ENCODE measurements at regions not wholly inside any gene's neighbourhood (a gene's known extent, or its start where the extent isn't known, plus 50 kb on each side); places are given as distances from the start of the nearest gene placed in this dataset.
"Not testable (repeated sequence)": the region's sequence is repeated elsewhere in the genome, so short reads cannot be mapped to it uniquely, and the experiment has no call there.

DNA sequence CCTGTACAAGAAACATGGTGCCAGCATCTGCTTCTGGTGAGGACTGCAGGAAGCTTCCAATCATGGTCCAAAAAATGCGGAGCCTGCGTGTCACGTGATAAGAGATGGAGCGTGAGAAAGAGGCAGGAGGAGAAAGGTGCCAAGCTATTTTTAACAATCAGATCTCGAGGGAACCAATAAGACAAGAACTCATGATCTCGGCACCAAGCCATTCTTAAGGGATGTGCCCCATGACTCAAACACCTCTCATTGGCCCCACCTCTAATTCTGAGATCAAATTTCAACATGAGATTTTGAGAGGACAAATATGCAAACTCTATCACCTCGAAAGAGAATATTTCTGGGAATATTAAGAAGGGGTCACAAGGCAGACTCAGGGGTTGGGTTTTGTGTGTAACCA is 107.2 kb downstream of the PYDC2 start:
- no peak overlapping the region for H3K27ac ChIP-seq (replicated peaks)
- TF ChIP-seq SPI1 (IDR thresholded peaks at IDR 0.05; ENCODE audit: borderline replicate concordance, low read depth) (no peak), GABPA (IDR thresholded peaks at IDR 0.05; ENCODE audit: low read depth) (no peak), POLR2AphosphoS5 (IDR thresholded peaks at IDR 0.05; ENCODE audit: low read depth) (no peak)
- TF ChIP-seq, protein P1, sequence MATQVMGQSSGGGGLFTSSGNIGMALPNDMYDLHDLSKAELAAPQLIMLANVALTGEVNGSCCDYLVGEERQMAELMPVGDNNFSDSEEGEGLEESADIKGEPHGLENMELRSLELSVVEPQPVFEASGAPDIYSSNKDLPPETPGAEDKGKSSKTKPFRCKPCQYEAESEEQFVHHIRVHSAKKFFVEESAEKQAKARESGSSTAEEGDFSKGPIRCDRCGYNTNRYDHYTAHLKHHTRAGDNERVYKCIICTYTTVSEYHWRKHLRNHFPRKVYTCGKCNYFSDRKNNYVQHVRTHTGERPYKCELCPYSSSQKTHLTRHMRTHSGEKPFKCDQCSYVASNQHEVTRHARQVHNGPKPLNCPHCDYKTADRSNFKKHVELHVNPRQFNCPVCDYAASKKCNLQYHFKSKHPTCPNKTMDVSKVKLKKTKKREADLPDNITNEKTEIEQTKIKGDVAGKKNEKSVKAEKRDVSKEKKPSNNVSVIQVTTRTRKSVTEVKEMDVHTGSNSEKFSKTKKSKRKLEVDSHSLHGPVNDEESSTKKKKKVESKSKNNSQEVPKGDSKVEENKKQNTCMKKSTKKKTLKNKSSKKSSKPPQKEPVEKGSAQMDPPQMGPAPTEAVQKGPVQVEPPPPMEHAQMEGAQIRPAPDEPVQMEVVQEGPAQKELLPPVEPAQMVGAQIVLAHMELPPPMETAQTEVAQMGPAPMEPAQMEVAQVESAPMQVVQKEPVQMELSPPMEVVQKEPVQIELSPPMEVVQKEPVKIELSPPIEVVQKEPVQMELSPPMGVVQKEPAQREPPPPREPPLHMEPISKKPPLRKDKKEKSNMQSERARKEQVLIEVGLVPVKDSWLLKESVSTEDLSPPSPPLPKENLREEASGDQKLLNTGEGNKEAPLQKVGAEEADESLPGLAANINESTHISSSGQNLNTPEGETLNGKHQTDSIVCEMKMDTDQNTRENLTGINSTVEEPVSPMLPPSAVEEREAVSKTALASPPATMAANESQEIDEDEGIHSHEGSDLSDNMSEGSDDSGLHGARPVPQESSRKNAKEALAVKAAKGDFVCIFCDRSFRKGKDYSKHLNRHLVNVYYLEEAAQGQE (IDR thresholded peaks at IDR 0.05; ENCODE audit: insufficient replicate concordance, low read depth) = no peak
- TF ChIP-seq, protein P2, sequence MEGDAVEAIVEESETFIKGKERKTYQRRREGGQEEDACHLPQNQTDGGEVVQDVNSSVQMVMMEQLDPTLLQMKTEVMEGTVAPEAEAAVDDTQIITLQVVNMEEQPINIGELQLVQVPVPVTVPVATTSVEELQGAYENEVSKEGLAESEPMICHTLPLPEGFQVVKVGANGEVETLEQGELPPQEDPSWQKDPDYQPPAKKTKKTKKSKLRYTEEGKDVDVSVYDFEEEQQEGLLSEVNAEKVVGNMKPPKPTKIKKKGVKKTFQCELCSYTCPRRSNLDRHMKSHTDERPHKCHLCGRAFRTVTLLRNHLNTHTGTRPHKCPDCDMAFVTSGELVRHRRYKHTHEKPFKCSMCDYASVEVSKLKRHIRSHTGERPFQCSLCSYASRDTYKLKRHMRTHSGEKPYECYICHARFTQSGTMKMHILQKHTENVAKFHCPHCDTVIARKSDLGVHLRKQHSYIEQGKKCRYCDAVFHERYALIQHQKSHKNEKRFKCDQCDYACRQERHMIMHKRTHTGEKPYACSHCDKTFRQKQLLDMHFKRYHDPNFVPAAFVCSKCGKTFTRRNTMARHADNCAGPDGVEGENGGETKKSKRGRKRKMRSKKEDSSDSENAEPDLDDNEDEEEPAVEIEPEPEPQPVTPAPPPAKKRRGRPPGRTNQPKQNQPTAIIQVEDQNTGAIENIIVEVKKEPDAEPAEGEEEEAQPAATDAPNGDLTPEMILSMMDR (IDR thresholded peaks at IDR 0.05; ENCODE audit: insufficient read depth, low read length) = no peak
- H3K4me3 ChIP-seq (replicated peaks; ENCODE audit: insufficient read depth, low read length) = no peak overlapping the region
- DNase-seq (ENCODE audit: low read depth in 1 of 2, low spot score in 1 of 2) = no peak
- H3K27me3 ChIP-seq (ENCODE audit: insufficient read depth, poor library complexity, severe bottlenecking) = no peaks in the 10 kb centered on the region

DNA sequence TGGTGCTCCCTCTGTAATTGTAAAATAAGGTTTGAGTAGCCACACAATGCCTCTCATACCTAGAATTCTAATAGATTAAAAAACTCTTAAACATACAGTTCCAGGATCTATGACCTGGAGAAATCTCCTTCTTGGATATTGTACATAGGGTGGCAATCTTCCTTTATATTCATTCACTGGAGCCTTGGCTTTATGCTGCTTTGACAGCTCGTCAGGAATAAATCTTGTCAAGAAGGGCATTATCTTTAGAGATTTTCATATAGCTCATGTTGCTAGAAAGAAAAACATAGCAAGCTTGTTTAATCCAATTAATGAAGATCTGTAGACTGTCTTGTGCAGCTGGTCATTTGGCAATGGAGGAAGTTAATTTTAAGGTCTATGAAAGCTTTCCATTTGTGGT is 131.1 kb downstream of the PYDC2 start:
- DNase-seq (ENCODE audit: low read depth in 1 of 2, low spot score in 1 of 2) = no peak
- H3K4me3 ChIP-seq (replicated peaks; ENCODE audit: insufficient read depth, low read length) = no peak overlapping the region
- TF ChIP-seq POLR2AphosphoS5 (IDR thresholded peaks at IDR 0.05; ENCODE audit: low read depth) (no peak), GABPA (IDR thresholded peaks at IDR 0.05; ENCODE audit: low read depth) (no peak), SPI1 (IDR thresholded peaks at IDR 0.05; ENCODE audit: borderline replicate concordance, low read depth) (no peak)
- TF ChIP-seq, protein P2 (IDR thresholded peaks at IDR 0.05; ENCODE audit: insufficient read depth, low read length) = no peak
- TF ChIP-seq, protein P1 (IDR thresholded peaks at IDR 0.05; ENCODE audit: insufficient replicate concordance, low read depth) = no peak
- no peak overlapping the region for H3K27ac ChIP-seq (replicated peaks)
- no peaks in the 10 kb centered on the region for H3K27me3 ChIP-seq (ENCODE audit: insufficient read depth, poor library complexity, severe bottlenecking)

DNA sequence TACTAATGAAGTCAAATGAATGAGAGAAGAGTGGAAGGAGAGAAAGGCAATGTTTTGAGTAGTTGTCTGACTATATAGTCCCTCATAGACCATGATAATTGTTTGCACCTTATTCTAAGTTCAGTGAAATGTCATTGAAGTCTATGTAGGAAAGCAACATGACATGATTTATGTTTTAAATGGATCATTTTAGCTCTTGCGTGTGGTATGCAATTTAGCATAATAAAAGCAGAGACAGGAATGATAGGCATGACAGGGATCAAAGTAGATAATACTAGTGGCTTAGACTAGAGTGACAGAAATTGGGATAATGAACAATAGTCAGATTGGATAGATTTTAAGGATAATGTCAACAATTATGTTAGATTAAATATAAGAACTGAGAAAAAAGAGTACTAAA is 132.5 kb downstream of the PYDC2 start:
- H3K27me3 ChIP-seq (ENCODE audit: insufficient read depth, poor library complexity, severe bottlenecking) = no peaks in the 10 kb centered on the region
- H3K4me3 ChIP-seq (replicated peaks; ENCODE audit: insufficient read depth, low read length) = no peak overlapping the region
- TF ChIP-seq POLR2AphosphoS5 (IDR thresholded peaks at IDR 0.05; ENCODE audit: low read depth) = no peak
- TF ChIP-seq, protein P2 (IDR thresholded peaks at IDR 0.05; ENCODE audit: insufficient read depth, low read length) = no peak
- no peak for TF ChIP-seq GABPA (IDR thresholded peaks at IDR 0.05; ENCODE audit: low read depth)
- TF ChIP-seq, protein P1 (IDR thresholded peaks at IDR 0.05; ENCODE audit: insufficient replicate concordance, low read depth) = no peak
- TF ChIP-seq SPI1 (IDR thresholded peaks at IDR 0.05; ENCODE audit: borderline replicate concordance, low read depth) = no peak
- DNase-seq (ENCODE audit: low read depth in 1 of 2, low spot score in 1 of 2) = no peak
- no peak overlapping the region for H3K27ac ChIP-seq (replicated peaks)

DNA sequence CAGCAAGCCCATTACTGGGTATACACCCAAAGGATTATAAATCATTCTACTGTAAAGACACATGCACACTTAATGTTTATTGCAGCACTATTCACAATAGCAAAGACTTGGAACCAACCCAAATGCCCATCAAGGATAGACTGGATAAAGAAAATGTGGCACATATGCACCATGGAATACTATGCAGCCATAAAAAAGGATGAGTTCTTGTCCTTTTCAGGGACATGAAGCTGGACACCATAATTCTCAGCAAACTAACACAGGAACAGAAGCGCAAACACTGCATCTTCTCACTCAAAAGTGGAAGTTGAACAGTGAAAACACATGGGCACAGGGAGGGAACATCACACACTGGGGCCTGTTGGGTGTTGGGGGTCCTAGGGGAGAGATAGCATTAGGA is 154.5 kb downstream of the PYDC2 start:
- not testable (repeated sequence) for H3K27ac ChIP-seq (replicated peaks); DNase-seq (ENCODE audit: low read depth in 1 of 2, low spot score in 1 of 2); H3K4me3 ChIP-seq (replicated peaks; ENCODE audit: insufficient read depth, low read length); H3K27me3 ChIP-seq (ENCODE audit: insufficient read depth, poor library complexity, severe bottlenecking)
